COR-L47 (cell line): ENCODE measurements at regions not wholly inside any gene's neighbourhood (a gene's known extent, or its start where the extent isn't known, plus 50 kb on each side); places are given as distances from the start of the nearest gene placed in this dataset.
"Not testable (repeated sequence)": the region's sequence is repeated elsewhere in the genome, so short reads cannot be mapped to it uniquely, and the experiment has no call there.

Experiments
- DNase-seq: peaks from one replicate; lab custom pipeline; 2025; lab: John Stamatoyannopoulos, UW

GRCh38 chr21:31455506-31455905 lies 111.4 kb upstream of the TIAM1 start:
- no peak for DNase-seq

GRCh38 chr21:31450980-31451379 lies 106.9 kb upstream of the TIAM1 start:
- no peak for DNase-seq

- DNase-seq: no peak
Observed at GRCh38 chr21:31449921-31450535, 106.0 kb upstream of the TIAM1 start.

- DNase-seq: no peak
Observed at GRCh38 chr21:31448496-31448895, 104.4 kb upstream of the TIAM1 start.

GRCh38 chr21:31447505-31447904 lies 103.4 kb upstream of the TIAM1 start:
- no peak for DNase-seq

GRCh38 chr21:31446226-31446855 lies 102.3 kb upstream of the TIAM1 start:
- no peak for DNase-seq

- DNase-seq: no peak
Observed at GRCh38 chr21:31445137-31445536, 101.1 kb upstream of the TIAM1 start.

GRCh38 chr21:31443736-31444521 lies 99.9 kb upstream of the TIAM1 start:
- no peak for DNase-seq

GRCh38 chr21:31442339-31442738 lies 98.3 kb upstream of the TIAM1 start:
- DNase-seq: no peak

GRCh38 chr21:31429506-31429905 lies 85.4 kb upstream of the TIAM1 start:
- DNase-seq: no peak

- DNase-seq: no peak
Observed at GRCh38 chr21:31426235-31426797, 82.3 kb upstream of the TIAM1 start.

GRCh38 chr21:31425138-31425537 lies 81.1 kb upstream of the TIAM1 start:
- DNase-seq: no peak

- no peak for DNase-seq
Observed at GRCh38 chr21:31424058-31424457, 80.0 kb upstream of the TIAM1 start.

- no peak for DNase-seq
Observed at GRCh38 chr21:31420988-31421387, 76.9 kb upstream of the TIAM1 start.

- no peak for DNase-seq
Observed at GRCh38 chr21:31420354-31420753, 76.3 kb upstream of the TIAM1 start.

GRCh38 chr21:31418377-31419001 lies 74.4 kb upstream of the TIAM1 start:
- no peak for DNase-seq

- not testable (repeated sequence) for DNase-seq
Observed at GRCh38 chr21:31417214-31417613, 73.2 kb upstream of the TIAM1 start.

GRCh38 chr21:31416465-31416864 lies 72.4 kb upstream of the TIAM1 start:
- DNase-seq: no peak

GRCh38 chr21:31414263-31415000 lies 70.4 kb upstream of the TIAM1 start:
- DNase-seq: no peak

- no peak for DNase-seq
Observed at GRCh38 chr21:31413698-31414097, 69.6 kb upstream of the TIAM1 start.

GRCh38 chr21:31410499-31411131 lies 66.6 kb upstream of the TIAM1 start:
- DNase-seq: no peak
